ENCODE measurements at regions not wholly inside any gene's neighbourhood (a gene's known extent, or its start where the extent isn't known, plus 50 kb on each side); places are given as distances from the start of the nearest gene placed in this dataset.
"Not testable (repeated sequence)": the region's sequence is repeated elsewhere in the genome, so short reads cannot be mapped to it uniquely, and the experiment has no call there.

GRCh38 chr6:95660544-95660943 lies 83.2 kb downstream of the MANEA start:
- no peak for DNase-seq

GRCh38 chr6:95670011-95670463 lies 92.7 kb downstream of the MANEA start:
- no peak for DNase-seq

- DNase-seq = no peak
Observed at GRCh38 chr6:95676011-95676628, 98.8 kb downstream of the MANEA start.

GRCh38 chr6:95679981-95680380 lies 102.6 kb downstream of the MANEA start:
- no peak for DNase-seq

GRCh38 chr6:95681736-95682135 lies 104.4 kb downstream of the MANEA start:
- DNase-seq = no peak

GRCh38 chr6:95682476-95682875 lies 105.1 kb downstream of the MANEA start:
- no peak for DNase-seq

GRCh38 chr6:95685822-95686221 lies 108.5 kb downstream of the MANEA start:
- DNase-seq = no peak

- no peak for DNase-seq
Observed at GRCh38 chr6:95686272-95686671, 108.9 kb downstream of the MANEA start.

- DNase-seq = no peak
Observed at GRCh38 chr6:95686895-95687294, 109.6 kb downstream of the MANEA start.

- no peak for DNase-seq
Observed at GRCh38 chr6:95687839-95688238, 110.5 kb downstream of the MANEA start.

GRCh38 chr6:95690328-95690727 lies 113.0 kb downstream of the MANEA start:
- DNase-seq = no peak

- DNase-seq = no peak
Observed at GRCh38 chr6:95693108-95693507, 115.8 kb downstream of the MANEA start.

GRCh38 chr6:95698271-95698670 lies 120.9 kb downstream of the MANEA start:
- no peak for DNase-seq

- DNase-seq = no peak
Observed at GRCh38 chr6:95723638-95724037, 146.3 kb downstream of the MANEA start.

GRCh38 chr6:95725344-95725743 lies 148.0 kb downstream of the MANEA start:
- DNase-seq = no peak

- no peak for DNase-seq
Observed at GRCh38 chr6:95740157-95740556, 162.8 kb downstream of the MANEA start.

- DNase-seq = no peak
Observed at GRCh38 chr6:95741045-95741444, 163.7 kb downstream of the MANEA start.

- no peak for DNase-seq
Observed at GRCh38 chr6:95742767-95743289, 165.5 kb downstream of the MANEA start.

- DNase-seq = no peak
Observed at GRCh38 chr6:95743591-95743990, 166.3 kb downstream of the MANEA start.

GRCh38 chr6:95758236-95759069 lies 181.1 kb downstream of the MANEA start:
- not testable (repeated sequence) for DNase-seq

- no peak for DNase-seq
Observed at GRCh38 chr6:95767897-95768463, 190.6 kb downstream of the MANEA start.

- DNase-seq = no peak
Observed at GRCh38 chr6:95768539-95768938, 191.2 kb downstream of the MANEA start.

GRCh38 chr6:95777338-95777737 lies 200.0 kb downstream of the MANEA start:
- DNase-seq = no peak

- no peak for DNase-seq
Observed at GRCh38 chr6:95780037-95780436, 202.7 kb downstream of the MANEA start.
